ENCODE measurements at regions not wholly inside any gene's neighbourhood (a gene's known extent, or its start where the extent isn't known, plus 50 kb on each side); places are given as distances from the start of the nearest gene placed in this dataset.

GRCh38 chr5:142405814-142406395 is 81.1 kb upstream of the SPRY4 start:
- Histone ChIP-seq H3K4me2 (no peak overlapping the region), H3F3A (replicated peaks; ENCODE audit: low read depth) (0 out of 2 replicates have a peak, but pooled peaks cover 2% of the 10 kb centered on the region), H3K27me3 (ENCODE audit: insufficient read depth) (no peaks in the 10 kb centered on the region), H2AFZ (no peak overlapping the region), H3K27ac (ENCODE audit: low read depth) (no peak overlapping the region), H4K20me1 (replicated peaks; ENCODE audit: insufficient read depth) (no peaks in the 10 kb centered on the region), H3K4me3 (no peak overlapping the region), H3K9me2 (ENCODE audit: insufficient read depth) (no peaks in the 10 kb centered on the region), H3K4me1 (ENCODE audit: insufficient read depth) (peaks cover 35% of the 10 kb centered on the region), H3K36me3 (ENCODE audit: insufficient read depth) (no peaks in the 10 kb centered on the region), H3K79me2 (replicated peaks; ENCODE audit: insufficient read depth) (no peaks in the 10 kb centered on the region)
- Mint-ChIP-seq H3K4me3 (no peak overlapping the region), H3K27ac (no peak overlapping the region), H3K9me3 (no peaks in the 10 kb centered on the region), H3K4me1 (peaks cover 34% of the 10 kb centered on the region), H3K27me3 (ENCODE audit: insufficient read depth, low read depth, poor library complexity) (peaks cover 7% of the 10 kb centered on the region), H3K36me3 (ENCODE audit: low read depth) (no peaks in the 10 kb centered on the region; the same call in 1 of the 3 replicates)
- DNase-seq (ENCODE audit: low spot score) = no peak
- no peak for TF ChIP-seq EZH2phosphoT487 (IDR thresholded peaks at IDR 0.05; ENCODE audit: unreplicated experiment)
- TF ChIP-seq ZNF331 (CRISPR knock-in tag; IDR thresholded peaks at IDR 0.05; ENCODE audit: low read depth) = no peak
- no peak for TF ChIP-seq ZNF114 (CRISPR knock-in tag; IDR thresholded peaks at IDR 0.05)
- TF ChIP-seq REST (IDR thresholded peaks at IDR 0.05; ENCODE audit: unreplicated experiment) = no peak
- no peak for TF ChIP-seq CTCF (conservative IDR thresholded peaks at IDR 0.05; ENCODE audit: low read depth in 2 of 2)
- no peak for TF ChIP-seq ETS1 (IDR thresholded peaks at IDR 0.05)
- no peak for TF ChIP-seq CREB1 (CRISPR knock-in tag; IDR thresholded peaks at IDR 0.05; ENCODE audit: low read depth)
- no peak for TF ChIP-seq POLR2AphosphoS5 (IDR thresholded peaks at IDR 0.05; ENCODE audit: low read depth)
- ATAC-seq = no peak

- Mint-ChIP-seq H3K4me3 (no peak overlapping the region), H3K36me3 (ENCODE audit: low read depth) (no peaks in the 10 kb centered on the region; the same call in 2 of the 3 replicates), H3K4me1 (peaks cover 40% of the 10 kb centered on the region), H3K27ac (no peak overlapping the region), H3K27me3 (ENCODE audit: insufficient read depth, low read depth, poor library complexity) (peaks cover 7% of the 10 kb centered on the region), H3K9me3 (no peaks in the 10 kb centered on the region)
- Histone ChIP-seq H3K4me3 (no peak overlapping the region), H2AFZ (no peak overlapping the region), H3K4me1 (ENCODE audit: insufficient read depth) (peaks cover 42% of the 10 kb centered on the region), H3K9me2 (ENCODE audit: insufficient read depth) (no peaks in the 10 kb centered on the region), H3K4me2 (no peak overlapping the region), H3K79me2 (replicated peaks; ENCODE audit: insufficient read depth) (no peaks in the 10 kb centered on the region), H3K27ac (ENCODE audit: low read depth) (no peak overlapping the region), H4K20me1 (replicated peaks; ENCODE audit: insufficient read depth) (no peaks in the 10 kb centered on the region), H3K27me3 (ENCODE audit: insufficient read depth) (no peaks in the 10 kb centered on the region), H3F3A (replicated peaks; ENCODE audit: low read depth) (0 out of 2 replicates have a peak, but pooled peaks cover 2% of the 10 kb centered on the region), H3K36me3 (ENCODE audit: insufficient read depth) (no peaks in the 10 kb centered on the region)
- DNase-seq (ENCODE audit: low spot score) = no peak
- ATAC-seq = no peak
- TF ChIP-seq CTCF (conservative IDR thresholded peaks at IDR 0.05; ENCODE audit: low read depth in 2 of 2) (no peak), CREB1 (CRISPR knock-in tag; IDR thresholded peaks at IDR 0.05; ENCODE audit: low read depth) (no peak), EZH2phosphoT487 (IDR thresholded peaks at IDR 0.05; ENCODE audit: unreplicated experiment) (no peak)
Measured at GRCh38 chr5:142405023-142405422, 80.2 kb upstream of the SPRY4 start.
